Activated naive CD8-positive, alpha-beta T cell treated with anti-CD3 and anti-CD28 coated beads, Interleukin-2, amount 10 ng/mL, durations not matched to agents 7 days and 5 days (primary cell): ENCODE measurements at regions not wholly inside any gene's neighbourhood (a gene's known extent, or its start where the extent isn't known, plus 50 kb on each side); places are given as distances from the start of the nearest gene placed in this dataset.
"Not testable (repeated sequence)": the region's sequence is repeated elsewhere in the genome, so short reads cannot be mapped to it uniquely, and the experiment has no call there.

Source experiments
- ATAC-seq: fragments of 150-1000 bp; cut with Tn5 transposase; one replicate; pipeline ENCODE4 v1.10.0; 2021; ENCODE audit warnings: low read depth, moderate library complexity
- POLR2A ChIA-PET: fragments of 350-600 bp; sonication (Branson Sonifier 250); formaldehyde crosslinking; loops from one replicate; lab custom pipeline; 2021; ENCODE audit warnings: antibody characterized with exemption; lab: Charles Lee
- DNase-seq: peaks from one replicate; pipeline ENCODE4 v3.0.0; 2021
- H3K27ac Mint-ChIP-seq: one replicate; pipeline ENCODE4 v1.8.0; 2022; ENCODE audit warnings: mild to moderate bottlenecking, mixed read lengths
- H3K27me3 Mint-ChIP-seq: one replicate; pipeline ENCODE4 v1.8.0; 2022; ENCODE audit warnings: mild to moderate bottlenecking, moderate library complexity, mixed read lengths
- H3K36me3 Mint-ChIP-seq: one replicate; pipeline ENCODE4 v1.8.0; 2021; ENCODE audit warnings: mild to moderate bottlenecking, mixed read lengths
- H3K4me1 Mint-ChIP-seq: one replicate; pipeline ENCODE4 v1.8.0; 2021; ENCODE audit warnings: mixed read lengths
- H3K4me3 Mint-ChIP-seq: one replicate; pipeline ENCODE4 v1.8.0; 2022; ENCODE audit warnings: mild to moderate bottlenecking, moderate library complexity, mixed read lengths
- H3K9me3 Mint-ChIP-seq: one replicate; pipeline ENCODE4 v1.8.0; 2021; ENCODE audit warnings: mixed read lengths

GRCh38 chr5:91315701-91316100 lies 67.4 kb downstream of the ARRDC3 start:
- no peaks in the 10 kb centered on the region for H3K9me3 Mint-ChIP-seq
- no peak overlapping the region for H3K4me3 Mint-ChIP-seq
- H3K4me1 Mint-ChIP-seq, result peaks cover 39% of the 10 kb centered on the region
- DNase-seq (no peak), ATAC-seq (no peak)
- no peaks in the 10 kb centered on the region for H3K27me3 Mint-ChIP-seq
- H3K36me3 Mint-ChIP-seq, result peaks cover 7% of the 10 kb centered on the region
- POLR2A ChIA-PET, result interaction anchor here (1.3 to 1.5 kb wide), 3 partner anchors 64 to 67 kb away, joined by 4 to 6 read pairs (median 5); partner anchors contain the start of gene ARRDC3
- no peak overlapping the region for H3K27ac Mint-ChIP-seq

GRCh38 chr5:91313757-91314673 lies 69.1 kb downstream of the ARRDC3 start:
- H3K27me3 Mint-ChIP-seq, result no peaks in the 10 kb centered on the region
- peak overlapping the region; percentile 66 for H3K27ac Mint-ChIP-seq
- ATAC-seq (peak; percentile 86), DNase-seq (peak; percentile 43)
- no peaks in the 10 kb centered on the region for H3K9me3 Mint-ChIP-seq
- peaks cover 7% of the 10 kb centered on the region for H3K36me3 Mint-ChIP-seq
- H3K4me3 Mint-ChIP-seq, result peak overlapping the region; percentile 26
- POLR2A ChIA-PET, result interaction anchor here (0.5 to 2.1 kb wide), 4 partner anchors 57 to 173 kb away, joined by 3 to 9 read pairs (median 6); partner anchors contain the start of gene ARRDC3
- H3K4me1 Mint-ChIP-seq, result peaks cover 39% of the 10 kb centered on the region

- peaks cover 39% of the 10 kb centered on the region for H3K4me1 Mint-ChIP-seq
- no peaks in the 10 kb centered on the region for H3K27me3 Mint-ChIP-seq
- POLR2A ChIA-PET, result interaction anchor here (2.6 kb wide), 1 partner anchor 71 kb away, joined by 30 read pairs; the partner anchor contains the start of gene ARRDC3
- H3K27ac Mint-ChIP-seq, result no peak overlapping the region
- peaks cover 7% of the 10 kb centered on the region for H3K36me3 Mint-ChIP-seq
- H3K9me3 Mint-ChIP-seq, result no peaks in the 10 kb centered on the region
- DNase-seq (no peak), ATAC-seq (no peak)
- H3K4me3 Mint-ChIP-seq, result peak overlapping the region; percentile 70
Observed at GRCh38 chr5:91312698-91313097, 70.4 kb downstream of the ARRDC3 start.

DNA sequence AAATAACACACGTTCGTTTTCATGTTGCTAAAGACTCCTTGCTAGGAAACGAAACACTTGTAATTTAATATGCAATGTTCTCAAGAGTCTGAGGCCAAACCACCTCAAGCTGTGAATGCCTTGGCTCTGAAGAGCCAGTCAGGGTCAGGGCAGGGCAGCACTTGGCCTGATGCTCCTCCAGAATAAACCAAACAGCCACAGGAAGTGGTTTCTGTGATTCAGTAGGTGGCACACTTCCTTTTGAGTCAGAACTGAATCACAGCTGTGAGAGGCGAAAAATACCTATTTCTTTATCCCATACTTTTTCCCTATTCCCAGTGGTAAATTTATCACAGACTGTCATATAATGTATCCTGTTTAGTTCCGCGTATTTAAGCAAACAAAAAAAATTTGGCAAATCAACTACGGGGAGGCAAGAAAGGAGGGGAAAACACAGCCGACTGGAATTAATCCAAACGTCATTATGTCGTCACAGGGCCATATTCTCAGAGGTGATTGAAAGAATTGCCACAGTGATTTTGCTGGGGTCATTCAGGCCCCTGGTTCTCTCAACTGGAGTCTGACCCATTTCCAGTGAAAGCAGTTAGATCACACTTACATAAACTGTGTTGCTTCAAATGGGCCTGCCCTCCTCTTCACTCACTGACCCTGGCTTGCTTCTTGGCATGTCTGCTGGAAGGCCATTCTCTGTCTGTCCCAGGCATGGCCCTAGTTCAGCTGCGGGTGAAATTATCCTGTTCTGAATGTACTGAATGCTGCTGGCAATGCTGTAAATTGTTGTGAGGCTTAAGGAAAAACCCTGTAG lies 71.2 kb downstream of the ARRDC3 start:
- no peaks in the 10 kb centered on the region for H3K9me3 Mint-ChIP-seq
- H3K4me3 Mint-ChIP-seq, result peak overlapping the region; percentile 70
- H3K27ac Mint-ChIP-seq, result peak overlapping the region; percentile 85
- no peaks in the 10 kb centered on the region for H3K27me3 Mint-ChIP-seq
- DNase-seq (peak; percentile 51), ATAC-seq (peak; percentile 86)
- H3K4me1 Mint-ChIP-seq, result peaks cover 39% of the 10 kb centered on the region
- H3K36me3 Mint-ChIP-seq, result peaks cover 7% of the 10 kb centered on the region
- POLR2A ChIA-PET, result interaction anchor here (0.6 to 2.6 kb wide), 5 partner anchors 9 to 71 kb away, joined by 3 to 30 read pairs (median 4); partner anchors contain the start of gene ARRDC3

GRCh38 chr5:91311168-91311696 lies 71.9 kb downstream of the ARRDC3 start:
- peak overlapping the region; percentile 70 for H3K4me3 Mint-ChIP-seq
- H3K4me1 Mint-ChIP-seq, result peaks cover 39% of the 10 kb centered on the region
- peak overlapping the region; percentile 85 for H3K27ac Mint-ChIP-seq
- no peaks in the 10 kb centered on the region for H3K27me3 Mint-ChIP-seq
- H3K36me3 Mint-ChIP-seq, result peaks cover 7% of the 10 kb centered on the region
- no peak for DNase-seq
- POLR2A ChIA-PET, result interaction anchor here (0.6 to 2.6 kb wide), 5 partner anchors 8 to 72 kb away, joined by 3 to 30 read pairs (median 4); partner anchors contain the start of gene ARRDC3
- peak; percentile 1 for ATAC-seq
- no peaks in the 10 kb centered on the region for H3K9me3 Mint-ChIP-seq

DNA sequence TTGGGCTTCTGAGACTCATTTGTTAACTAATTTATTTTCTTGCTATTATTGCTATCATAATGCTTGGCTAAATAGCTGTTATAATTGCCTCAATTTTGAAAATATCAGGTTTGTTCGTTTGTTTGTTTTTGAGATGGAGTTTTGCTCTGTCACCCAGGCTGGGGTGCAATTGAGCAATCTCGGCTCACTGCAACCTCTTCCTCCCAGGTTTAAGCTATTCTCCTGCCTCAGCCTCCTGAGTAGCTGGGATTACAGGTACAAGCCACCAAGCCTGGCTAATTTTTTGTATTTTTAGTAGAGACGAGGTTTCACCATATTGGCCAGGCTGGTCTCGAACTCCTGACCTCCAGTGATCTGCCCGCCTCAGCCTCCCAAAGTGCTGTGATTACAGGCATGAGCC lies 75.0 kb downstream of the ARRDC3 start:
- H3K27ac Mint-ChIP-seq, ATAC-seq, H3K9me3 Mint-ChIP-seq, H3K4me3 Mint-ChIP-seq, POLR2A ChIA-PET, H3K36me3 Mint-ChIP-seq, DNase-seq, H3K27me3 Mint-ChIP-seq: not testable (repeated sequence)
- H3K4me1 Mint-ChIP-seq, result peaks cover 25% of the 10 kb centered on the region

DNA sequence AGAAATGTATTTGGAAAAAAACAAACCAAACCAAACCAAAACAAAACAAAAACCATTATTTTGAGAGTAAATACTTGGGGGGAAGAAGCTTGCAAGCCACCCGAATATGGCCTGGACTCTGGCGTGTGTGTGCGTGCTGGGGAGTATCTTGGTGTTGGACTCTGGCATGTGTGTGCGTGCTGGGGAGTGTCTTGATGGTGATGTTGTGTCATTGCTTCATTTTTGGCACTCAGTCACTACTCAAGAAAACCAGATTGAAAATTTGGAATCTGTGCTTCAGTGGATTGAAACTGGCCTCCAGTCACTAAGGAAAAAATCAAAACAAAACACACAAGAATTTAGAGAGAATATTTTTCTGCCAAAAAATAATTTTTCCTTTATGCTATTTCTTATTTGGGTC lies 76.1 kb downstream of the ARRDC3 start:
- DNase-seq (no peak), ATAC-seq (no peak)
- H3K4me3 Mint-ChIP-seq, result no peak overlapping the region
- POLR2A ChIA-PET, result interaction anchor here (0.7 kb wide), 1 partner anchor 76 kb away, joined by 3 read pairs; the partner anchor contains the start of gene ARRDC3
- H3K27me3 Mint-ChIP-seq, result no peaks in the 10 kb centered on the region
- H3K4me1 Mint-ChIP-seq, result peaks cover 15% of the 10 kb centered on the region
- H3K36me3 Mint-ChIP-seq, result peaks cover 9% of the 10 kb centered on the region
- H3K27ac Mint-ChIP-seq, result no peak overlapping the region
- H3K9me3 Mint-ChIP-seq, result no peaks in the 10 kb centered on the region

DNA sequence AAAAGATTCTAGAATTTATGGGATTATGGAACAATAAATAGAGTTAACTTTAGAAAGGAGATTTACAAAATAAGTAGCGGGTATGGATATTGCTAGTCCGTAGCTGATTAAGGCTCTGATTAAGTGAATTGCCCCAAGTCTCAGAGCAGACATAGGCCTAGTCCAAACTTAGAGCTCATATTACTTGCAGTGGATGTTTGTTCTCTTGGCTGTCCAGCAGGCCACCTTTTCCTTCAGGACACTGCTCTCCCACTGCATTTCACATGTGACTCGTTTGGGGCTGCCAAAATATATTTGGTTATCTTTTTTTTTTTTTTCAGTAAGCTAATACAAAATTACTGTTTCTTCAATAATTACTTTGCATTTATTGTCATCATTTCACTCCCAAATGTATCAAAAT lies 76.6 kb downstream of the ARRDC3 start:
- Mint-ChIP-seq H3K27me3 (no peaks in the 10 kb centered on the region), H3K27ac (no peak overlapping the region), H3K36me3 (peaks cover 5% of the 10 kb centered on the region), H3K4me1 (peaks cover 9% of the 10 kb centered on the region), H3K4me3 (no peak overlapping the region), H3K9me3 (no peaks in the 10 kb centered on the region)
- POLR2A ChIA-PET, result interaction anchor here (0.7 kb wide), 1 partner anchor 76 kb away, joined by 3 read pairs; the partner anchor contains the start of gene ARRDC3
- no peak for ATAC-seq
- DNase-seq, result no peak

- H3K4me3 Mint-ChIP-seq, result no peak overlapping the region
- H3K36me3 Mint-ChIP-seq, result peaks cover 2% of the 10 kb centered on the region
- DNase-seq (no peak), ATAC-seq (no peak)
- POLR2A ChIA-PET, result no interaction called here
- H3K4me1 Mint-ChIP-seq, result peaks cover 2% of the 10 kb centered on the region
- H3K27me3 Mint-ChIP-seq, result no peaks in the 10 kb centered on the region
- H3K27ac Mint-ChIP-seq, result no peak overlapping the region
- H3K9me3 Mint-ChIP-seq, result no peaks in the 10 kb centered on the region
Observed at GRCh38 chr5:91305640-91306039, 77.5 kb downstream of the ARRDC3 start.

DNA sequence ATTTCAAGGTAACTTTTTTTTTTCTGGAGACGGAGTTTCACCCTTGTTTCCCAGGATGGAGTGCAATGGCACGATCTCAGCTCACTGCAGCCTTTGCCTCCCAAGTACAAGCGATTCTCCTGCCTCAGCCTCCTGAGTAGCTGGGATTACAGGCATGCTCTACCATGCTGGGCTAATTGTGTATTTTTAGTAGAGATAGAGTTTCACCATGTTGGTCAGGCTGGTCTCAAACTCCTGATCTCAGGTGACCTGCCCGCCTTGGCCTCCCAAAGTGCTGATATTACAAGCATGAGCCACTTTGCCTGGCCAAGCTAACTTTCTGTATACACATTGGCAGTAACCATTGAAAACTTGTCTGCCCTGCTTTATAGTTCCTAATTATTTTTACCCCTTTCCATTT lies 79.1 kb downstream of the ARRDC3 start:
- ATAC-seq, POLR2A ChIA-PET, H3K4me3 Mint-ChIP-seq: not testable (repeated sequence)

DNA sequence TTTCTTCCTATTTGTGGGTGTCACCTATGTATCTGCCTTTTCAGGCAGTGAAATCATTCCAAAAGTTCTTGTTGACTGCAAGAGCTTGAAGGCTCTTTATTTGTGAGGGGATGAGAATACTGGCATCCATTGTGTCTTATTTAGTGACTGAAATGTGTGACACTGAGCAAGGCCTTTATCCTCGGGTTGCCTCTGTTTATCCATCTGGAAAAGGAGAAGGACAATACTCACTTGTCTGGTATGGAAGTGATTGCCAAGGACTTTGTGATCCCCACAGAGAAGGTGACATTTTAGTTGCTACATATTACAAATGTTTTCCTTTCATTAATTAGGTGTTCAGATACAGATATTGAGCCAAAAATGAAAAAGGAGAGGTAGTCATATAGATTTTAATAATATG lies 80.2 kb downstream of the ARRDC3 start:
- H3K36me3 Mint-ChIP-seq, result peaks cover 3% of the 10 kb centered on the region
- DNase-seq, result no peak
- no peak overlapping the region for H3K4me3 Mint-ChIP-seq
- no peak overlapping the region for H3K27ac Mint-ChIP-seq
- POLR2A ChIA-PET, result interaction anchor here (0.9 kb wide), 1 partner anchor 9 kb away, joined by 3 read pairs; no protein-coding TSS in a partner anchor
- no peak for ATAC-seq
- no peaks in the 10 kb centered on the region for H3K27me3 Mint-ChIP-seq
- H3K9me3 Mint-ChIP-seq, result no peaks in the 10 kb centered on the region
- peaks cover 2% of the 10 kb centered on the region for H3K4me1 Mint-ChIP-seq

More for the DNA sequence above, 79.1 kb downstream of the ARRDC3 start:
- not testable (repeated sequence) for H3K4me1 Mint-ChIP-seq, DNase-seq, H3K27me3 Mint-ChIP-seq, H3K9me3 Mint-ChIP-seq, H3K27ac Mint-ChIP-seq, H3K36me3 Mint-ChIP-seq

GRCh38 chr5:91302305-91302704 lies 80.8 kb downstream of the ARRDC3 start:
- H3K4me3 Mint-ChIP-seq, result no peak overlapping the region
- ATAC-seq (no peak), DNase-seq (no peak)
- POLR2A ChIA-PET, result no interaction called here
- H3K27ac Mint-ChIP-seq, result no peak overlapping the region
- H3K9me3 Mint-ChIP-seq, result no peaks in the 10 kb centered on the region
- H3K36me3 Mint-ChIP-seq, result peaks cover 3% of the 10 kb centered on the region
- H3K4me1 Mint-ChIP-seq, result peaks cover 2% of the 10 kb centered on the region
- H3K27me3 Mint-ChIP-seq, result no peaks in the 10 kb centered on the region
